Ovary (tissue), 3 donors: ENCODE measurements at regions not wholly inside any gene's neighbourhood (a gene's known extent, or its start where the extent isn't known, plus 50 kb on each side); places are given as distances from the start of the nearest gene placed in this dataset.

ENCODE experiments used
- POLR2A ChIP-seq: fragments of 450-650 bp; IDR thresholded peaks from one replicate; pipeline ENCODE4 v1.6.1; 2017; ENCODE audit warnings: antibody characterized with exemption, mild to moderate bottlenecking, moderate library complexity
- TF ChIP-seq, protein P1 (sequence below), 3 donors: fragments of 450-650 bp in 2 of 3; fragments of 200-600 bp in 1 of 3; IDR thresholded peaks; one replicate each; pipeline versions ENCODE4 v1.5.1 to v1.8.0; 2016 to 2022; ENCODE audit warnings: antibody characterized with exemption in 3 of 3, mild to moderate bottlenecking in 1 of 3
- donor health status: DM: no; HTN: no; CAD: no.

DNA sequence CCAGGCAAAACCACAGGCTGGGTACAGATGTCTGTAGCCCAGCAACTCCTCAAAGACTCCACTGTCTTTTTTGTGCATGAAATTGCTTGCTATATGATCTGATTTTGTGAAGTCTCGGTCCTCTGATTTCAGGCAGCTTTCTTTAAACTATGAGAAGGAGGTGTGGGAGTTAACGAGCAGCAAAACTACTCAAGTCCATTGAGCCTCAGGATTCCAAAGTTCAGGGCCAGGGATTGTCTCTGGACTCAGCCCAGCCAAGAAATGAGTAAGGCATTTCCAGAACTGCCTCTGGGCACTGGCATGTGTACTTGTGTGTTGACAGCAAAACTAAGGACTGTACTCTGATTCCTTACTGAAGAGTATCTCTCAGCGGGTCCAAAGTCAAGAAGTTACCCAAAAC is 53.4 kb upstream of the GLIS3 start:
- TF ChIP-seq, protein P1, sequence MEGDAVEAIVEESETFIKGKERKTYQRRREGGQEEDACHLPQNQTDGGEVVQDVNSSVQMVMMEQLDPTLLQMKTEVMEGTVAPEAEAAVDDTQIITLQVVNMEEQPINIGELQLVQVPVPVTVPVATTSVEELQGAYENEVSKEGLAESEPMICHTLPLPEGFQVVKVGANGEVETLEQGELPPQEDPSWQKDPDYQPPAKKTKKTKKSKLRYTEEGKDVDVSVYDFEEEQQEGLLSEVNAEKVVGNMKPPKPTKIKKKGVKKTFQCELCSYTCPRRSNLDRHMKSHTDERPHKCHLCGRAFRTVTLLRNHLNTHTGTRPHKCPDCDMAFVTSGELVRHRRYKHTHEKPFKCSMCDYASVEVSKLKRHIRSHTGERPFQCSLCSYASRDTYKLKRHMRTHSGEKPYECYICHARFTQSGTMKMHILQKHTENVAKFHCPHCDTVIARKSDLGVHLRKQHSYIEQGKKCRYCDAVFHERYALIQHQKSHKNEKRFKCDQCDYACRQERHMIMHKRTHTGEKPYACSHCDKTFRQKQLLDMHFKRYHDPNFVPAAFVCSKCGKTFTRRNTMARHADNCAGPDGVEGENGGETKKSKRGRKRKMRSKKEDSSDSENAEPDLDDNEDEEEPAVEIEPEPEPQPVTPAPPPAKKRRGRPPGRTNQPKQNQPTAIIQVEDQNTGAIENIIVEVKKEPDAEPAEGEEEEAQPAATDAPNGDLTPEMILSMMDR (IDR thresholded peaks at IDR 0.05) = no peak
- no peak for TF ChIP-seq POLR2A
